ENCODE measurements at regions not wholly inside any gene's neighbourhood (a gene's known extent, or its start where the extent isn't known, plus 50 kb on each side); places are given as distances from the start of the nearest gene placed in this dataset.

- Mint-ChIP-seq H3K9me3 (no peaks in the 10 kb centered on the region), H3K36me3 (ENCODE audit: low read depth) (no peaks in the 10 kb centered on the region), H3K4me3 (no peak overlapping the region), H3K27ac (no peak overlapping the region), H3K4me1 (peaks cover 5% of the 10 kb centered on the region; the same call in 2 of the 3 replicates), H3K27me3 (ENCODE audit: insufficient read depth, low read depth, poor library complexity) (no peaks in the 10 kb centered on the region)
- no peak for ATAC-seq
- Histone ChIP-seq H3K79me2 (replicated peaks; ENCODE audit: insufficient read depth) (no peaks in the 10 kb centered on the region), H3K4me1 (ENCODE audit: insufficient read depth) (no peaks in the 10 kb centered on the region), H3K36me3 (ENCODE audit: insufficient read depth) (no peaks in the 10 kb centered on the region), H3K4me2 (no peak overlapping the region), H3K4me3 (no peak overlapping the region), H3K9me2 (ENCODE audit: insufficient read depth) (no peaks in the 10 kb centered on the region), H3F3A (replicated peaks; ENCODE audit: low read depth) (no peaks in the 10 kb centered on the region), H3K27me3 (ENCODE audit: insufficient read depth) (no peaks in the 10 kb centered on the region), H4K20me1 (replicated peaks; ENCODE audit: insufficient read depth) (no peaks in the 10 kb centered on the region), H3K27ac (ENCODE audit: low read depth) (no peak overlapping the region), H2AFZ (peak overlapping the region; percentile 72; the same call in 1 of the 2 replicates)
- DNase-seq (ENCODE audit: low spot score), result no peak
- TF ChIP-seq CREB1 (CRISPR knock-in tag; IDR thresholded peaks at IDR 0.05; ENCODE audit: low read depth) (no peak), EZH2 (IDR thresholded peaks at IDR 0.05; ENCODE audit: low read depth, unreplicated experiment) (no peak), STAT1 (IDR thresholded peaks at IDR 0.05; ENCODE audit: unreplicated experiment) (no peak), CTCF (conservative IDR thresholded peaks at IDR 0.05; ENCODE audit: low read depth in 2 of 2) (no peak), JUNB (IDR thresholded peaks at IDR 0.05; ENCODE audit: unreplicated experiment) (no peak), EZH2phosphoT487 (IDR thresholded peaks at IDR 0.05; ENCODE audit: unreplicated experiment) (no peak), ZNF331 (CRISPR knock-in tag; IDR thresholded peaks at IDR 0.05; ENCODE audit: low read depth) (no peak), POLR2AphosphoS5 (IDR thresholded peaks at IDR 0.05; ENCODE audit: low read depth) (no peak), REST (IDR thresholded peaks at IDR 0.05; ENCODE audit: unreplicated experiment) (no peak)
These were observed 139.1 kb upstream of the SKOR2 start for GRCh38 chr18:47390410-47391024.

- Mint-ChIP-seq H3K9me3 (no peaks in the 10 kb centered on the region), H3K27me3 (ENCODE audit: insufficient read depth, low read depth, poor library complexity) (no peaks in the 10 kb centered on the region), H3K36me3 (ENCODE audit: low read depth) (no peaks in the 10 kb centered on the region), H3K27ac (no peak overlapping the region), H3K4me3 (no peak overlapping the region), H3K4me1 (peaks cover 5% of the 10 kb centered on the region; the same call in 2 of the 3 replicates)
- Histone ChIP-seq H3K27ac (ENCODE audit: low read depth) (no peak overlapping the region), H3K4me3 (no peak overlapping the region), H3K4me1 (ENCODE audit: insufficient read depth) (no peaks in the 10 kb centered on the region), H2AFZ (peak overlapping the region; percentile 72; the same call in 1 of the 2 replicates), H3K36me3 (ENCODE audit: insufficient read depth) (no peaks in the 10 kb centered on the region), H3F3A (replicated peaks; ENCODE audit: low read depth) (no peaks in the 10 kb centered on the region), H3K79me2 (replicated peaks; ENCODE audit: insufficient read depth) (no peaks in the 10 kb centered on the region), H3K27me3 (ENCODE audit: insufficient read depth) (no peaks in the 10 kb centered on the region), H4K20me1 (replicated peaks; ENCODE audit: insufficient read depth) (no peaks in the 10 kb centered on the region), H3K4me2 (no peak overlapping the region), H3K9me2 (ENCODE audit: insufficient read depth) (no peaks in the 10 kb centered on the region)
- no peak for ATAC-seq
- DNase-seq (ENCODE audit: low spot score), result no peak
- TF ChIP-seq NANOG (IDR thresholded peaks at IDR 0.05; ENCODE audit: borderline replicate concordance), result no peak
- TF ChIP-seq REST (IDR thresholded peaks at IDR 0.05; ENCODE audit: unreplicated experiment), result no peak
These were observed 137.8 kb upstream of the SKOR2 start for GRCh38 chr18:47389210-47389609.
